Stimulated activated CD4-positive, alpha-beta T cell treated with anti-CD3 and anti-CD28 coated beads, Interleukin-1b, Interleukin-23, amount 100 ng/mL, for 24 hours (primary cell): ENCODE measurements at regions not wholly inside any gene's neighbourhood (a gene's known extent, or its start where the extent isn't known, plus 50 kb on each side); places are given as distances from the start of the nearest gene placed in this dataset.

Experiments used
- DNase-seq, 4 experiments: peaks; one replicate each; pipeline ENCODE4 v3.0.0-alpha.2; 2020; ENCODE audit warnings: low read depth in 4 of 4, low spot score in 1 of 4

- no peak for DNase-seq
Measured at GRCh38 chr1:212525479-212526110, 83.0 kb upstream of the ATF3 start.

- DNase-seq = no peak
Measured at GRCh38 chr1:212526111-212526491, 82.5 kb upstream of the ATF3 start.

- DNase-seq = no peak
Measured at GRCh38 chr1:212528501-212528900, 80.1 kb upstream of the ATF3 start.

GRCh38 chr1:212529211-212529741 lies 79.3 kb upstream of the ATF3 start:
- no peak for DNase-seq

DNA sequence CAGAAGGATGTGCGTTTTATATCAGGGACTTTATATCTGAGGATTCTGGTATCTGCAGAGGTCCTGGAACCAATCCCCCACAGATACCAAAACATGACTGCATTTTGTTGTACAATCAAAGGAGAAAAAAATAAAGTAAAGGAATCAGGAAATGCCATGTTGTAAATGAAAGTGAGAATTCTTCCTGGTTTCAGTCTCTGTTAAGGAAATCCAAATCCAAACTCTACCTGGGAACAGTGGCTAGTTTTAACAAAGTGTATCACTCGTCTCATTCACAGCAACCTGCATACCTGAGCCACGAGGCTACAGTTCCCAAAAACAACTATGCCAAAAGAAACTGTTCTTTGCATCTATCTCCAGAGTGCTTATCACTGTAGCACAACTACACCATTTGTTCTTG lies 77.3 kb upstream of the ATF3 start:
- no peak for DNase-seq

GRCh38 chr1:212531796-212532195 lies 76.8 kb upstream of the ATF3 start:
- DNase-seq = no peak

DNA sequence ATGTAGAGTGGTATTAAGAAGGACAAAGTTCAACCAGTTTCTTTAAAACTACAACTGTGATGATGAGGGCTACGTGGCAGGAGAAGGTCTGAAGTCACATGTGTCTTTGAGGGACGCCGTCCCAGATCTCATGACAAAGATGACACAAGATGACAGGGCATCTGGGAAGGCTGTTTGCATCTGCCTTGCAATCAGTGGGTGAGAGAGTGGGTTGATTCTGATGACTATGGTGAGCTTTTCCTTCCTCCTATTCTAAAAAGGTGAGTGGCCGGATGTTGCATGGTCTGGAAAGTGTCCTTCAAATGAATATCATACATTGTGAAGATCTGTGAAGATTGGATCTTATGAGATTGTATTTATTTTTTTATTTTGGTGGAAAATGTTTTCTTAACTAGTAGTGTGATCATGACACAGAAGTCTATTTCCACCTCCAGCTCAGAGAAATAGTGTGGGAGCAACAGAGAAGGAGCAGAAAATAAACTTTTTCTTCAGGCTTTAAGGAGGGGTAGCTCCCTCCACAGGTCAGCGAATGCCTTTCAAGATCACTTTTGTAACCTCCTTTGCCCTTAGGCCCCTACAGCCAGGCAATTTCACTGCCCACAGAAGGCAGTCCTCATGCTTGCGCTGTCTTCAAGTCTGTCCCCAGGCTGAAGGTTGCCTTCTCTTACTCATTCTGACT lies 76.0 kb upstream of the ATF3 start:
- no peak for DNase-seq

GRCh38 chr1:212533148-212533517 lies 75.4 kb upstream of the ATF3 start:
- no peak for DNase-seq

DNA sequence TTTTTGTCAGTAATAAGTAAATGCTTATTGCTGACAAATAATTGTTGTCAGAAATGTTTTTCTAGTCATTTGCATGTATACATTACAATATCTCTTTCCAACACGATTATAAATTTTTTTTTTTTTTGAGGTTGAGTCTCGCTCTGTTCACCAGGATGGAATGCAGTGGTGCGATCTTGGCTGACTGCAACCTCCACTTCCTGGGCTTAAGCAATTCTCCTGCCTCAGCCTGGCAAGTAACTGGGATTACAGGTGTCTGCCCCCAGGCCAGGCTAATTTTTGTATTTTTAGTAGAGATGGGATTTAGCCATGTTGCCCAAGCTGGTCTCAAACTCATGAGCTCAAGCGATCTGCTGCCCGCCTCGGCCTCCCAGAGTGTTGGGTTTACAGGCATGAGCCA lies 72.0 kb upstream of the ATF3 start:
- DNase-seq = no peak

DNA sequence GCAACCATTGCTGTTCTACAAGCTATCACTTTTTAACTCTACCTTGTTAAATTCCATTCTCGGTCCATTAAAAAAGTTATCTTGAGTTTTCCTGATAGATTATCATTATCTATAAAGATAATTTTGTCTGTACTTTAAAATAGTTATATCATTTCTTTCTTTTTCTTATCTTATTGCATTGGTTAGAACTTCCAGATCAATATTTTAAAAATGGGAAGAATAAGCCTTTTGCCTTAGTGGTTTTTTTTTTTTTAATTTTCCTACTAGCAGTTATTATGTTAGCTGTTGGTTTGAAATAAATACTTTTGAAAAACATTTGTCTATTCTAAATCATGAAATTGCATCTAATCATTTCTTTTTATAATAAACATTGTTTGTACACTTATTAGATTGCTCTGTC lies 71.0 kb upstream of the ATF3 start:
- DNase-seq = no peak

GRCh38 chr1:212539737-212540430 lies 68.7 kb upstream of the ATF3 start:
- no peak for DNase-seq

DNA sequence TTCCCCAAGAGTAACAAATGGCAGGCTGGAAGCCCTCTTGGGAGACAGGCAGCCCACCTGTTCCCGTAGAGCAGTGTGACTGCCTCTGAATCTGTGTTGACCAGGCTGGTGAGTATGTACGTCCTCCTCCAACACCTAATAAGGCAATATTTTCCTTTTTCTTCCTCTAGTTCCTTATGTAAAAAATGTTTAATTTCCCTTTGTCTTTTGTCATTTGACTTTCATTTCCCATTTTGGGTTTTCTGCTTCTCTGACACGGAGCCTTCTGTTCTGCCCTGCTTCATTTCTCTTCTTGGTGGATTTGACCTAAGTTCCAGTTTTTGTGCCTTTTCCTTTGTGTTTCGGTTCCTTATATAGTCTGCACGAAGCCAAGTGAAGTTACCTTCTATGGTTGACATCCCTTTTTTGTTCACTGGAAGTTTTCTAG lies 65.8 kb upstream of the ATF3 start:
- no peak for DNase-seq

DNA sequence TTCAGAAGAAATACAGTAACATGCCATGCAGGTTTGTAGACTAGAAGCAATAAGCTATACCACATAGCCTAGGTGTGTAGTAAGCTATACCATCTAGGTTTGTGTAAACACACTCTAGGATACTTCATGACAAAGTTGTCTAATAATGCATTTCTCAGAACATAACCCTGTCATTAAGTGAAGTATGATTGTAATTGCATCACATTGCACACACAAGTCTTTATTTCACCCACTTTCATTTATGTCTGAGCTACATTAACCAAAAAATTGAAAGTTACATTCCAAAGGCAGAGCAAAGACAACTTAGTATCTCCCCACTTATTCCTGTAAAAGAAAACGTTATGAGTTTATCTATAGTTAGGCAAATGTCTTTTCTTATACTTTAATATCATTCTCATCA lies 64.5 kb upstream of the ATF3 start:
- no peak for DNase-seq

- DNase-seq = no peak
Measured at GRCh38 chr1:212545941-212546635, 62.5 kb upstream of the ATF3 start.

GRCh38 chr1:212549503-212550017 lies 59.0 kb upstream of the ATF3 start:
- no peak for DNase-seq

DNA sequence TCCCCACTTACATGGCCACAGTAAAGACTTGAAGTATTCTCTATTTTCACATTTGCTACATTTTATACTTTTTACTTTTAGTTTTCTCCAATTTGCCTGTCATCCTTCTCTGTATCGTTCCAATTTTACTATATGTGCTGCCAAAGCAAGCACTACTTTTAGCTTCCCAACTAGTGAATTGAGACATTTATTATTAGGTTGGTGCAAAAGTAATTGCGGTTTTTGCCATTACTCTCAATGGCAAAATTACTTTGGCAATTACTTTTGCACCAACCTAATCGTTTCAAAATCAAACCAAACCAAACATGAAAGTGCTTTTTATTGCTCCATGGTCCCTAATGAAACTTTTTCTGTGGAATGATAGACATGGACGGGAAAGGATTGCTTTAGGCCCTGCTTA lies 56.6 kb upstream of the ATF3 start:
- DNase-seq = no peak

DNA sequence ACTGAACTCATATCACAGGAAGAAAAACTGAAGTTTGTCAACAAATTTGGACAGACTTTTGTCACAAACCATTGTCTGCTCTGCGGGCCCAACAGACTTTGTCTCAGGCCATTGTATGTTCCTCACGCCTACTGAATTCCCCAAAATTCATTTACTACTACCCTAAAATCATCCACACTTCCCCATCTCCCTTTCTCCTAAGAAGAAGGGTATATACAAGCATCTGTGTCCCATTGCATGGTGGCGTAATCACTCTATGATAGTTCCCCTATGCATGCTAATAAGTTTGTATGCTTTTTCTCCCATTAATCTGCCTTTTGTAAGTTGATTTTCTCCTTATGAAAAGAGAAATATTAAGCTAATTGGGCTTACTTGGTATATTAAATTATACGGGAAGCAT lies 54.9 kb upstream of the ATF3 start:
- DNase-seq = no peak

- DNase-seq = no peak
Measured at GRCh38 chr1:212554401-212554800, 54.2 kb upstream of the ATF3 start.

DNA sequence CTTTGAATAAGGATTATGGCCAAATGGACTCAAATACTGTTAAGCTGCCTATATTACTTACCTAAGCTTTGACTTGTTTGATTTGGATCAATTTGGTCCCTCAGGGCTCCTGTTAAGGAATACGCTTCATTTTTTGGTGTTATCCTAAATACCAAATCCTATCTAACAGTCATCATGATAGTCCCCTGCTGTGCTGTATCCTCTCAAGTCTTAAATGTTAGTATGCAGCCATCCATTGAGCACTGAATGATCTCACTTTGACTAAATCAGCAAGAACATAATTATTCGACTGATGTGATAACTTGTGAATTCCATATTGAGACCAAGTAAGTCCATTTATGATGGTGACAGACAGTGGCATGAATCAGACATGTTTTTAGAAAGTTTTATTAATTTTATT lies 53.1 kb upstream of the ATF3 start:
- DNase-seq = no peak

DNA sequence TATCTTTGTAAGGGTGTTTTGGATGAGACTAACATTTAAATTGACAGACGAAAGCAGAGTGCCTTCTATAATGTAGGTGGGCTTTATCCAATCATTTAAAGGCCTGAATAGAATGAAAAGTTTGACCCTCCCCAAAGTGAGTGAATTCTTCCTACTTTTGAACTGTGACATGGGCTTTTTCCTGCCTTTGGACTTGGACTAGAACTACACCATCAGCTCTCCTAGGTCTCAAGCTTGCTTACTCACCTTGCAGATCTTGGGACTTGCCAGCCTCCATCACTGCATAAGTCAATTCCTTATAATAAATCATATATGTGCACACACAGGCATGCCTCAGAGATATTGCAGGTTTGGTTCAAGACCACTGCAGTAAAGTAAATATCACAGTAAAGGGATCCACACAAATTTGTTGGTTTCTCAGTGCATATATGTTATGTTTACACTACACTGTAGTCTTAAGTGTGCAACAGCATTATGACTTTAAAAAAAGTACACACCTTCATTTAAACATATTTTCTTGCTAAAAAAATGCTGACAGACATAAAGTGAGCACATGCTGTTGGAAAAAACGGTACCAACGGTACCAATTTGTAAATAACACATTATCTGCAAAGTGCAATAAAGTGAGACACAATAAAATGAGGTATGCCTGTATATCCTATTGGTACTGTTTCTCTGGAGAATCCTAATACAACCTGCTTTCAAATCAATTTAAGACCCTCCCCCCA lies 51.6 kb upstream of the ATF3 start:
- DNase-seq = no peak
